Endothelial cell of umbilical vein (primary cell): ENCODE measurements at regions not wholly inside any gene's neighbourhood (a gene's known extent, or its start where the extent isn't known, plus 50 kb on each side); places are given as distances from the start of the nearest gene placed in this dataset.
A peak's percentile ranks its signal among the peaks of the same experiment; 100 is the strongest.

Experiments
- BruUV-seq: library from RNA; stranded (reverse); fragments of 400-500 nt; replicated peaks from 2 replicates; lab custom pipeline; 2021; lab: Mats Ljungman, UMichigan
- CTCF ChIA-PET: fragments of 300-600, 350-600 bp; sonication (Branson Sonifier 250); formaldehyde crosslinking; loops from one replicate; lab custom pipeline; 2021; ENCODE audit warnings: antibody characterized with exemption, inconsistent platforms; lab: Charles Lee
- POLR2A ChIA-PET: fragments of 300-600, 350-600 bp; sonication (Branson Sonifier 250); formaldehyde crosslinking; loops from one replicate; lab custom pipeline; 2021; ENCODE audit warnings: antibody characterized with exemption, inconsistent platforms; lab: Charles Lee
- DNase-seq: peaks from one replicate; pipeline ENCODE4 v3.0.0-alpha.2; 2011; ENCODE audit warnings: low read depth, low spot score
- FAIRE-seq: peaks from 2 replicates; lab custom pipeline; 2011; peaks lifted over from hg19 to GRCh38; lab: Jason Lieb, UNC
- H2AFZ ChIP-seq: 2 replicates; pipeline ENCODE4 v1.6.0; 2012; ENCODE audit warnings: low read depth, low read length, control low read depth, inconsistent platforms
- H3K27ac ChIP-seq: 2 replicates; pipeline ENCODE4 v1.5.1; 2011; ENCODE audit warnings: low read depth, mild to moderate bottlenecking, control low read depth, low read length, moderate library complexity; ENCODE audit not compliant: insufficient read depth
- H3K27me3 ChIP-seq, 2 experiments: 2 replicates each; pipeline versions ENCODE4 v1.6.0 to v1.6.1; 2011; ENCODE audit warnings: low read length in 2 of 2, mixed read lengths in 1 of 2; ENCODE audit not compliant: control insufficient read depth in 2 of 2, insufficient read depth in 2 of 2
- H3K36me3 ChIP-seq, 2 experiments: 2 replicates in 1 of 2; 3 replicates in 1 of 2; pipeline ENCODE4 v1.5.1; 2011; ENCODE audit warnings: low read length in 2 of 2, mild to moderate bottlenecking in 1 of 2, moderate library complexity in 1 of 2; ENCODE audit not compliant: control insufficient read depth in 2 of 2, insufficient read depth in 2 of 2; ENCODE audit errors: extremely low read depth in 1 of 2
- H3K4me1 ChIP-seq: 3 replicates; pipeline ENCODE4 v1.5.1; 2011; ENCODE audit warnings: mild to moderate bottlenecking, low read length; ENCODE audit not compliant: control insufficient read depth, insufficient read depth; ENCODE audit errors: extremely low read depth
- H3K4me2 ChIP-seq: 2 replicates; pipeline ENCODE4 v1.6.1; 2011; ENCODE audit warnings: low read length, control low read depth, mixed read lengths; ENCODE audit not compliant: insufficient read depth
- H3K4me3 ChIP-seq, 3 experiments: fragments of 200-600 bp in 1 of 3; sonication (generic), shearing (Covaris generic) in 1 of 3; replicated peaks in 1 of 3; 2 replicates each; pipeline ENCODE4 v1.5.1; 2011 to 2016; ENCODE audit warnings: control low read depth in 3 of 3, low read length in 3 of 3, mild to moderate bottlenecking in 2 of 3, inconsistent platforms in 1 of 3, low read depth in 1 of 3, moderate library complexity in 1 of 3; ENCODE audit not compliant: insufficient read depth in 1 of 3
- H3K79me2 ChIP-seq: 2 replicates; pipeline ENCODE4 v1.6.0; 2012; ENCODE audit warnings: low read length, inconsistent platforms; ENCODE audit not compliant: control insufficient read depth, insufficient read depth
- H3K9ac ChIP-seq: replicated peaks from 2 replicates; pipeline ENCODE3; 2011; ENCODE audit warnings: low read length, control low read depth; ENCODE audit not compliant: insufficient read depth; ENCODE audit errors: extremely low read depth
- H3K9me1 ChIP-seq: replicated peaks from 3 replicates; pipeline ENCODE4 v1.6.0; 2011; ENCODE audit warnings: mild to moderate bottlenecking, low read length; ENCODE audit not compliant: control insufficient read depth, insufficient read depth; ENCODE audit errors: extremely low read depth
- H3K9me3 ChIP-seq: replicated peaks from 2 replicates; pipeline ENCODE4 v1.5.1; 2012; ENCODE audit warnings: low read length, inconsistent platforms; ENCODE audit not compliant: control insufficient read depth, insufficient read depth
- H4K20me1 ChIP-seq: replicated peaks from 2 replicates; pipeline ENCODE3; 2011; ENCODE audit warnings: mild to moderate bottlenecking, low read length; ENCODE audit not compliant: control insufficient read depth, insufficient read depth; ENCODE audit errors: extremely low read depth
- CTCF ChIP-seq, 2 donors: IDR thresholded peaks; 1 replicate in 1 of 2; 2 replicates in 1 of 2; pipeline ENCODE4 v1.5.1; 2011; ENCODE audit warnings: low read length in 2 of 2, mild to moderate bottlenecking in 2 of 2, moderate library complexity in 2 of 2, control low read depth in 1 of 2, inconsistent platforms in 1 of 2, low read depth in 1 of 2; ENCODE audit not compliant: insufficient read depth in 1 of 2; ENCODE audit errors: extremely low read depth in 1 of 2
- EZH2 ChIP-seq: IDR thresholded peaks from 2 replicates; pipeline ENCODE4 v1.6.1; 2012; ENCODE audit warnings: borderline replicate concordance, low read depth, mild to moderate bottlenecking, moderate library complexity, low read length, inconsistent platforms; ENCODE audit not compliant: severe bottlenecking
- FOS ChIP-seq: IDR thresholded peaks from 2 replicates; pipeline ENCODE4 v1.6.1; 2011; ENCODE audit warnings: mild to moderate bottlenecking, low read length, moderate library complexity, borderline replicate concordance; ENCODE audit not compliant: insufficient read depth
- GATA2 ChIP-seq: IDR thresholded peaks from 2 replicates; pipeline ENCODE4 v1.7.0; 2011; ENCODE audit warnings: low read depth, mild to moderate bottlenecking, moderate library complexity, mixed read lengths, low read length; ENCODE audit not compliant: insufficient read length, insufficient read depth
- JUN ChIP-seq: IDR thresholded peaks from 2 replicates; pipeline ENCODE4 v1.6.1; 2011; ENCODE audit warnings: borderline replicate concordance, low read depth; ENCODE audit not compliant: insufficient read length, insufficient read depth
- MAX ChIP-seq: IDR thresholded peaks from 2 replicates; pipeline ENCODE4 v1.6.1; 2011; ENCODE audit not compliant: insufficient read depth, insufficient read length
- MYC ChIP-seq: IDR thresholded peaks from one replicate; pipeline ENCODE4 v1.6.1; 2011; ENCODE audit warnings: mild to moderate bottlenecking, low read depth, low read length
- POLR2A ChIP-seq: IDR thresholded peaks from 2 replicates; pipeline ENCODE4 v1.6.1; 2012; ENCODE audit warnings: low read depth, mild to moderate bottlenecking, control low read depth, low read length
- POLR2AphosphoS5 ChIP-seq: IDR thresholded peaks from 2 replicates; pipeline ENCODE4 v1.6.1; 2012; ENCODE audit warnings: low read depth, mild to moderate bottlenecking, control low read depth, low read length, moderate library complexity; ENCODE audit not compliant: insufficient read depth
- dilution Hi-C: fragments of 300-500 bp; cut with MboI; formaldehyde crosslinking; loops from one replicate; pipeline ENCODE4 v1.15.0; 2019; ENCODE audit warnings: low sequenced_read_pairs; ENCODE audit not compliant: extremely low pct_ligation_motif_present
- intact Hi-C: fragments of 100-400 bp; cut with micrococcal nuclease; formaldehyde crosslinking; loops from one replicate; pipeline ENCODE4 v1.10.0; 2022

GRCh38 chr6:157760589-157761330 is 62.3 kb upstream of the SNX9 start:
- DNase-seq, result peak; percentile 95
- ChIA-PET POLR2A (no interaction called here), CTCF (interaction anchor here (1.0 to 10.6 kb wide), 5 partner anchors 106 to 446 kb away, joined by 3 to 235 read pairs (median 3); no protein-coding TSS in a partner anchor)
- Histone ChIP-seq H3K36me3 (no peaks in the 10 kb centered on the region), H3K4me1 (peaks cover 72% of the 10 kb centered on the region), H2AFZ (peak overlapping the region; percentile 1), H3K27ac (peak overlapping the region; percentile 76), H3K79me2 (no peaks in the 10 kb centered on the region), H3K4me2 (peak overlapping the region; percentile 69), H3K4me3 (peak overlapping the region in 1 of 3 experiments; percentile 3), H4K20me1 (no peaks in the 10 kb centered on the region), H3K9ac (peak overlapping the region; percentile 66), H3K27me3 (no peaks in the 10 kb centered on the region), H3K9me3 (no peaks in the 10 kb centered on the region), H3K9me1 (no peaks in the 10 kb centered on the region)
- dilution Hi-C loops (no loop called here), intact Hi-C loops (loop anchor here (1.0 to 5.0 kb wide), 5 partner anchors 222 to 797 kb away; partner anchors contain the start of gene SYNJ2)
- TF ChIP-seq MAX (no peak), CTCF (IDR thresholded peaks at IDR 0.05; ENCODE audit: extremely low read depth in 1 of 2, insufficient read depth in 1 of 2, low read depth in 1 of 2, low read length in 2 of 2) (no peak), POLR2A (no peak), MYC (no peak), JUN (peak; percentile 87), GATA2 (no peak), EZH2 (no peak), FOS (peak; percentile 90), POLR2AphosphoS5 (no peak)
- FAIRE-seq, result no peak
- no TSS peak for BruUV-seq
